Mucosa of rectum (tissue), 2 donors: ENCODE measurements at regions not wholly inside any gene's neighbourhood (a gene's known extent, or its start where the extent isn't known, plus 50 kb on each side); places are given as distances from the start of the nearest gene placed in this dataset.

ENCODE experiments used
- H3K27ac ChIP-seq, 2 donors: one replicate each; pipeline ENCODE4 v1.7.0; 2013; ENCODE audit warnings: inconsistent platforms in 2 of 2, low read depth in 2 of 2, low read length in 2 of 2
- H3K27me3 ChIP-seq, 2 donors: one replicate each; pipeline ENCODE4 v1.7.0; 2013; ENCODE audit warnings: low read length in 2 of 2; ENCODE audit not compliant: control insufficient read depth in 2 of 2, insufficient read depth in 2 of 2
- H3K36me3 ChIP-seq, 2 donors: one replicate each; pipeline ENCODE4 v1.7.0; 2013; ENCODE audit warnings: low read length in 2 of 2; ENCODE audit not compliant: control insufficient read depth in 2 of 2, insufficient read depth in 2 of 2
- H3K4me1 ChIP-seq, 2 donors: one replicate each; pipeline ENCODE4 v1.7.0; 2013; ENCODE audit warnings: low read length in 2 of 2, mild to moderate bottlenecking in 1 of 2; ENCODE audit not compliant: control insufficient read depth in 2 of 2, insufficient read depth in 2 of 2
- H3K4me3 ChIP-seq, 2 donors: one replicate each; pipeline ENCODE4 v1.7.0; 2013; ENCODE audit warnings: low read length in 2 of 2
- H3K9ac ChIP-seq, 2 donors: one replicate each; pipeline ENCODE4 v1.7.0; 2013; ENCODE audit warnings: low read length in 2 of 2, low read depth in 1 of 2, mild to moderate bottlenecking in 1 of 2
- H3K9me3 ChIP-seq, 2 donors: one replicate each; pipeline ENCODE4 v1.7.0; 2013; ENCODE audit warnings: low read length in 2 of 2; ENCODE audit not compliant: control insufficient read depth in 2 of 2
- donor health status: healthy.
- donor health status: Normal muscosa, but diverticular disease.

DNA sequence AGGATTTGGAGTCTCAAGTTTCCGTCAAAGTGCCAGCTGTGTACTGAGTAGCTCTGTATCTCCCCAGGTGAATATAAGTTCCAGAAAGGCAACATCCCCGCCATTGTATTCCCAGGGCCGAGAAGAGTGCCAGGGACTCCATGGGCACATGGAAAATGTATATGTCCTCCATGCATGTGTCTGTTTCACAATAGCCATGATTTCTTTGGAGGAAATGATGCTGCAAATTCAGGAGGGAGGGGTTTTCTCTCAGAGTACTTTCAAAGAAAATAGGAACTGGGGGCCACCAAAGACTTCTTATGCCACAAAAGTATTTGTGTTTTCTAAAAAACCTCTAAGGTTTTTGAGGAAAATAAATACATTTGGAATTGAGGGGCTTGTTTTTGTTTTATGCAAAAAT, 524.6 kb downstream of the BNC2 start:
- H3K9ac ChIP-seq = no peak overlapping the region
- no peak overlapping the region for H3K27ac ChIP-seq
- H3K9me3 ChIP-seq = no peaks in the 10 kb centered on the region
- no peaks in the 10 kb centered on the region for H3K4me1 ChIP-seq
- H3K27me3 ChIP-seq = no peaks in the 10 kb centered on the region
- no peak overlapping the region for H3K4me3 ChIP-seq
- no peaks in the 10 kb centered on the region for H3K36me3 ChIP-seq

GRCh38 chr9:16347886-16348285, 522.6 kb downstream of the BNC2 start:
- Histone ChIP-seq H3K9me3 (no peaks in the 10 kb centered on the region), H3K27ac (no peak overlapping the region), H3K4me3 (no peak overlapping the region), H3K9ac (no peak overlapping the region), H3K36me3 (no peaks in the 10 kb centered on the region), H3K27me3 (no peaks in the 10 kb centered on the region), H3K4me1 (no peaks in the 10 kb centered on the region)

DNA sequence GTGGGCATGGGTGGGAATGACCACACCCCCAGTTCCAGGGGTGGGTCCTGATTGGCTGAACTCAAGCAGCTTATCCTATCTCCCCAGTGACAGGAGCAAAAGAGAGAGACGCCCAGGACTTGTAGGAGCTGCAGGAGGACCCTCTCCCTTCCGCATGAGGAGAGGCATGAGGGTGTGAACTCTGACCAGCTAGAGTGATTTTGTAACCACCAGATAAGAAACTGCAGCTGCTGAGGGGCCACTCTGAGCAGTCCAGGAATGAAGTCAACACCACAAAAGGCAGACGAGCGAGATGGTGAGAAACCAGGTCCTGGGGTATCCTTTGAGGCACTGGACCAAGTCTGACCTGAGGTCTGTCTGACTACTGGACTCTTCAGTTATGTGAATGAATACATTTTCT, 521.9 kb downstream of the BNC2 start:
- Histone ChIP-seq H3K9ac (no peak overlapping the region), H3K36me3 (no peaks in the 10 kb centered on the region), H3K4me1 (no peaks in the 10 kb centered on the region), H3K9me3 (no peaks in the 10 kb centered on the region), H3K27ac (no peak overlapping the region), H3K27me3 (no peaks in the 10 kb centered on the region), H3K4me3 (no peak overlapping the region)

DNA sequence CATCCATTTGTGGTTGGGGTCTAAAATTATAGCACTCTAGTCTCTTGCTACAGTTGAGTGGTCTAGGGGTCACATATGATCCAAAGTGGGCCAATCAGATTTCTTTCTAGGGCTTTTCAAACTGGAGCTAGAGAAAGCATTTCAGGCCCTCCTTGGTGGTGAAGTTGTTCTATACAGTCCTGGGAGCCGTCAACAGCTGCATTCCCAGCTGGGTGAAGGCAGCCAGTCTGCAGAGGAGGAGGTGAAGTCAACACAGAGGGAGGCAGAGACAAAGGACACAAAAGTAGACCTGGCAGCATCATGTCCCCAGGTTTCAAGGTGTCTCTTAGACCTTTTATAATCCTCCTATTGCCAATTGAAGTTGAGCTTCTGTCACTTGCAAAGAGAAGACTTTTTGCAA, 518.2 kb downstream of the BNC2 start:
- Histone ChIP-seq H3K4me3 (no peak overlapping the region), H3K4me1 (no peaks in the 10 kb centered on the region), H3K36me3 (no peaks in the 10 kb centered on the region), H3K9me3 (no peaks in the 10 kb centered on the region), H3K27ac (no peak overlapping the region), H3K27me3 (no peaks in the 10 kb centered on the region), H3K9ac (no peak overlapping the region)

- no peaks in the 10 kb centered on the region for H3K9me3 ChIP-seq
- H3K4me3 ChIP-seq = no peak overlapping the region
- no peaks in the 10 kb centered on the region for H3K36me3 ChIP-seq
- H3K27me3 ChIP-seq = no peaks in the 10 kb centered on the region
- no peak overlapping the region for H3K9ac ChIP-seq
- no peak overlapping the region for H3K27ac ChIP-seq
- H3K4me1 ChIP-seq = no peaks in the 10 kb centered on the region
These were observed 517.6 kb downstream of the BNC2 start for GRCh38 chr9:16352791-16353401.

- H3K36me3 ChIP-seq = no peaks in the 10 kb centered on the region
- H3K4me3 ChIP-seq = no peak overlapping the region
- no peaks in the 10 kb centered on the region for H3K4me1 ChIP-seq
- H3K27me3 ChIP-seq = no peaks in the 10 kb centered on the region
- H3K9ac ChIP-seq = no peak overlapping the region
- H3K9me3 ChIP-seq = no peaks in the 10 kb centered on the region
- H3K27ac ChIP-seq = no peak overlapping the region
These were observed 514.2 kb downstream of the BNC2 start for GRCh38 chr9:16356196-16356765.

DNA sequence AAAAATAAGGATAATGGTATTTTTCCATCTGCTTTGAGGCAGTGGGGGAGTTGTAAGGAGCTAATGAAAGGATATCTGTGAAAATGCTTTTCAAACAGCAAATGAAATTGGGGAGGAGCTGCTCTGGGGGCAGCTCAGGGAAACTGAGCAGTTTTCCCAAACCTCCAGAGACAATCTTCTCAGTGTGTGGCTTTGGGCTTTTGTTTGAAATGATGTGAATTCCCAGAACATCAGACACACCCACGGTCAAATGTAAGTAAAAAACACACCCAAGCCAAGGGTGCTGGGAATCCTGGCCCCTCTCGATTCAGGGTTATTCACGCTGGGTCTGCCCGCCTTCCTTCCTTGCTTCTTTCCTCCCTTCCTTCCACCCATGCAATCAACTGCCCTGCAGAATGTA, 512.6 kb downstream of the BNC2 start:
- no peak overlapping the region for H3K4me3 ChIP-seq
- no peaks in the 10 kb centered on the region for H3K36me3 ChIP-seq
- H3K27me3 ChIP-seq = no peaks in the 10 kb centered on the region
- H3K27ac ChIP-seq = no peak overlapping the region
- no peaks in the 10 kb centered on the region for H3K9me3 ChIP-seq
- H3K4me1 ChIP-seq = no peaks in the 10 kb centered on the region
- no peak overlapping the region for H3K9ac ChIP-seq

DNA sequence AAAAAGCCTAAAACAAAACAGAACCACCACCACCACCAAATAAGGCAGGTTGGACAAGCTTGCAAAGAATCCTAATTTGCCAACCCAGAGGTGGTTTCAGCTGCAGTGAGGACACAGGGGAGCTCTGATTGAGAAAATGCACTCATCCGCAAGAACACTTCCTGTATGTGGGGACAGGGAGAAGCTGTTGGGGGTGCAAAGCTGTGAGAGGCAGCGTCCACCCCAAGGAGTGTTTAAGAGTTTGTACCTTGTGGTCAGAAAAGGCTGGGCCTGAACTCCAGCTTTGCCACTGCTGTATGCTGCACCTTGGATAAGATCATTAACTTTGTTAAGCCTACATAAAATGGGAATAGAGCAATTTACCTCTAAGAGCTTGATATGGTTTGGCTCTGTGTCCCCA, 511.7 kb downstream of the BNC2 start:
- no peak overlapping the region for H3K9ac ChIP-seq
- H3K9me3 ChIP-seq = no peaks in the 10 kb centered on the region
- no peaks in the 10 kb centered on the region for H3K36me3 ChIP-seq
- H3K4me1 ChIP-seq = no peaks in the 10 kb centered on the region
- no peak overlapping the region for H3K27ac ChIP-seq
- no peaks in the 10 kb centered on the region for H3K27me3 ChIP-seq
- H3K4me3 ChIP-seq = no peak overlapping the region
